HEK293T (cell line): ENCODE measurements at regions not wholly inside any gene's neighbourhood (a gene's known extent, or its start where the extent isn't known, plus 50 kb on each side); places are given as distances from the start of the nearest gene placed in this dataset.

Source experiments
- CTCF ChIA-PET: fragments of 350-600 bp; formaldehyde crosslinking; extraction: SDS; loops from one replicate; lab custom pipeline; 2021; ENCODE audit warnings: antibody characterized with exemption, inconsistent platforms; lab: Yijun Ruan, JAX
- POLR2A ChIA-PET: fragments of 350-600 bp; formaldehyde crosslinking; extraction: SDS; loops from one replicate; lab custom pipeline; 2020; ENCODE audit warnings: antibody characterized with exemption, inconsistent platforms; lab: Yijun Ruan, JAX
- DNase-seq: peaks from one replicate; pipeline ENCODE4 v3.0.0; 2012; ENCODE audit warnings: mixed read lengths; ENCODE audit errors: extremely low spot score
- ARNT ChIP-seq: fragments of 450-650 bp; IDR thresholded peaks from 2 replicates; pipeline ENCODE4 v1.6.1; 2017; ENCODE audit warnings: mild to moderate bottlenecking
- BHLHE40 ChIP-seq: fragments of 450-650 bp; IDR thresholded peaks from 2 replicates; pipeline ENCODE4 v1.6.1; 2016; ENCODE audit warnings: mild to moderate bottlenecking, moderate library complexity, borderline replicate concordance
- CTBP1 ChIP-seq: fragments of 450-650 bp; IDR thresholded peaks from 2 replicates; pipeline ENCODE4 v1.6.1; 2016; ENCODE audit warnings: borderline replicate concordance
- ELF4 ChIP-seq: fragments of 450-650 bp; IDR thresholded peaks from 2 replicates; pipeline ENCODE4 v1.6.1; 2017; ENCODE audit warnings: antibody characterized with exemption
- FOXA1 ChIP-seq: fragments of 450-650 bp; IDR thresholded peaks from 2 replicates; pipeline ENCODE4 v1.6.1; 2016; ENCODE audit warnings: mild to moderate bottlenecking
- FOXK2 ChIP-seq: fragments of 450-650 bp; IDR thresholded peaks from 2 replicates; pipeline ENCODE4 v1.6.1; 2016; ENCODE audit warnings: mild to moderate bottlenecking
- FOXM1 ChIP-seq: fragments of 450-650 bp; IDR thresholded peaks from 2 replicates; pipeline ENCODE4 v1.6.1; 2017; ENCODE audit warnings: mild to moderate bottlenecking, borderline replicate concordance
- HDGF ChIP-seq: fragments of 450-650 bp; IDR thresholded peaks from 2 replicates; pipeline ENCODE4 v1.6.1; 2017; ENCODE audit warnings: antibody characterized with exemption, borderline replicate concordance
- L3MBTL2 ChIP-seq: fragments of 450-650 bp; conservative IDR thresholded peaks from 2 replicates; pipeline ENCODE4 v1.6.1; 2016; ENCODE audit warnings: mild to moderate bottlenecking
- LEF1 ChIP-seq: fragments of 450-650 bp; IDR thresholded peaks from 2 replicates; pipeline ENCODE4 v1.6.1; 2017; ENCODE audit warnings: mild to moderate bottlenecking, borderline replicate concordance
- NFRKB ChIP-seq: fragments of 450-650 bp; IDR thresholded peaks from 2 replicates; pipeline ENCODE4 v1.6.1; 2016; ENCODE audit warnings: mild to moderate bottlenecking, moderate library complexity
- SP1 ChIP-seq: fragments of 450-650 bp; IDR thresholded peaks from 2 replicates; pipeline ENCODE4 v1.6.1; 2017
- SUZ12 ChIP-seq: fragments of 450-650 bp; IDR thresholded peaks from 2 replicates; pipeline ENCODE4 v1.6.1; 2016; ENCODE audit warnings: mild to moderate bottlenecking
- TARDBP ChIP-seq: fragments of 450-650 bp; IDR thresholded peaks from 2 replicates; pipeline ENCODE4 v1.6.1; 2016
- ZNF384 ChIP-seq: fragments of 450-650 bp; IDR thresholded peaks from 2 replicates; pipeline ENCODE4 v1.6.1; 2016
- TF ChIP-seq, protein P1 (sequence below): fragments of 450-650 bp; IDR thresholded peaks from 2 replicates; pipeline ENCODE4 v1.6.1; 2016

DNA sequence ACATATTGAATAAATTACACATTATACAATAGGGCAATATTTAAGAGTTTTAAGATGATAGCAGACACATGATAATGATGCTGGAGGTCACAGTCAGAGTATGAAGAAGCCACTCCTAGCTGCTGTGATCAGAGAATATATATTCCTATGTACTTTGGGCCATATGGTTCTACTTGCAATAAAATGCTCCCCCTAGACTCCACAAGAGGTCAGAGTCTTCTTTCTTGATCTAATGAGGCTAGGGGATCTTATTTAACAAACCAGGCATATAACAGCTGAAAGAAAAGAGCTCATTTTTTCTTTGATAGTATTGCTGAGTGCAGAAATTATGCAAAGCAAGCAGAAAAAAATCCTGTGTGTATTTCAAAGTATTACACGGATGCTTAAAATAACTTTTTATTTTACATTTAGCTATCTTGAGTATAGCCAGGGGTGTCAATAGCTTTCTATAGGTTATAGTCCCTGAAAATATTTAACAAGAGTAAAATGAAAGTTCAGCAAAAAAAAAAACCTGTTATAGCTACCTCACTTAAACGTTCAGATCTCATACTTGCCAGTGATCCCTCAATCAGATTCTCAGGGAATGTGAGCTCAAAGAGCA is 748.7 kb upstream of the CHAC2 start:
- ChIA-PET CTCF (no interaction called here), POLR2A (no interaction called here)
- DNase-seq, result no peak
- TF ChIP-seq BHLHE40 (no peak), TARDBP (no peak), FOXA1 (no peak), SP1 (no peak), ZNF384 (no peak), L3MBTL2 (no peak)

DNA sequence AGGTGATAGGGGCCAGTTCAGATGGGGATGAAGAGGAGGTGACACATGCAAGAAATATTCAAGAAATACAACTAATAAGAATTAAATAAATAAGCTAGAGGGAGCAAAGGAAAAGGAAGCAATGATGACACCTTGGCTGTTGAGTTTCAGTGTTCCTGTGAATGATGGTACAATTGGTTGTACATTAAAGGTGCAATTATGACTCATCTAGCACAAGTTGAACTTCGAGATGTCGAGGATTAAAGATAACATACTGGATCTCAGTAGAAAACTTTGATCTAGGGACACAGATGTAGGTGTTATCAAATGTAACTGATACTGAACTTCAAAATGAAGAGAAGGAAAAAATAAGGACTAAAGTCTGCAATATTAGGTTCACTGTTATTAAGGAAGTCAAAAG is 760.6 kb upstream of the CHAC2 start:
- POLR2A ChIA-PET, result no interaction called here
- DNase-seq, result no peak
- CTCF ChIA-PET, result no interaction called here
- TF ChIP-seq ZNF384 (no peak), ARNT (no peak), ELF4 (no peak)

DNA sequence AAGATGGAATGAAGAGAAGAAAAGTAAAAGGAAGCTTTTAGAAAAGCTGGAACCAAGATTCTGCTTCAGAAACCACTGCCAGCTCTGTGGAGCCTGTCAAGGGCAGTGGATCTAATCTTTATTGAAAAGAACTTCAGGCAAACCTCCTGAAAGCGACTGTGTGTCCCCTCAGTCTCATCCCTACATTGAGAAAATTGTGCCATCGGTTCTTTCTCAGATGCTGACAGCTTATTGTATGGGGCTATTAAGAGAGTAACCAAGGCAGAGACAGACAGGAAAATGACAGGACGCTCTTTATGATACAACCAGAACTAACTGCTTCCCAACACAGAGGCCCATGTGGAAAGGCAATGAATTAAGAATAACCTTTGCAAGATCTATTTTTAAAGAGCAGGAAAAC is 763.2 kb upstream of the CHAC2 start:
- DNase-seq, result no peak
- CTCF ChIA-PET, result no interaction called here
- POLR2A ChIA-PET, result no interaction called here
- TF ChIP-seq L3MBTL2 (no peak), FOXM1 (no peak), ZNF384 (no peak)

DNA sequence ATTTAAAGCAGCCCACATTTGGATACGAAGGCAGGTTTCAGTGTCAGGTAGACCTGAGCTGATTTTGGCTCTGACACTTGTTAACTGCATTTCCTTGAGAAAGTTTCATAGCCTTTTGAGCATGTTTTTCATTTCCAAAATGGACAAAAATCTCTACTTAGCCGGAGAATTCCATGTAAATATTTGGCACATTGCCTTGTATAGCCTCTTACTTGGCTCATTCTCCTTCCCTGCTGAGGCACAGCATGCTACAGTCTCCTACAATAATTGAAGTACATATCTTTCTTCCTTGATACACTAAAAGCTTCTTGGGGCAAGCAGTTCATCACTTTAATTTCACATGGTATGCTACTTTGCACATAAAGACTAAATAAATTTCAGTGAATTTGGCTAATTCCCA is 772.2 kb upstream of the CHAC2 start:
- no peak for DNase-seq
- POLR2A ChIA-PET, result no interaction called here
- TF ChIP-seq TARDBP (no peak), LEF1 (no peak), SP1 (no peak), SUZ12 (no peak), FOXM1 (no peak)
- CTCF ChIA-PET, result no interaction called here

DNA sequence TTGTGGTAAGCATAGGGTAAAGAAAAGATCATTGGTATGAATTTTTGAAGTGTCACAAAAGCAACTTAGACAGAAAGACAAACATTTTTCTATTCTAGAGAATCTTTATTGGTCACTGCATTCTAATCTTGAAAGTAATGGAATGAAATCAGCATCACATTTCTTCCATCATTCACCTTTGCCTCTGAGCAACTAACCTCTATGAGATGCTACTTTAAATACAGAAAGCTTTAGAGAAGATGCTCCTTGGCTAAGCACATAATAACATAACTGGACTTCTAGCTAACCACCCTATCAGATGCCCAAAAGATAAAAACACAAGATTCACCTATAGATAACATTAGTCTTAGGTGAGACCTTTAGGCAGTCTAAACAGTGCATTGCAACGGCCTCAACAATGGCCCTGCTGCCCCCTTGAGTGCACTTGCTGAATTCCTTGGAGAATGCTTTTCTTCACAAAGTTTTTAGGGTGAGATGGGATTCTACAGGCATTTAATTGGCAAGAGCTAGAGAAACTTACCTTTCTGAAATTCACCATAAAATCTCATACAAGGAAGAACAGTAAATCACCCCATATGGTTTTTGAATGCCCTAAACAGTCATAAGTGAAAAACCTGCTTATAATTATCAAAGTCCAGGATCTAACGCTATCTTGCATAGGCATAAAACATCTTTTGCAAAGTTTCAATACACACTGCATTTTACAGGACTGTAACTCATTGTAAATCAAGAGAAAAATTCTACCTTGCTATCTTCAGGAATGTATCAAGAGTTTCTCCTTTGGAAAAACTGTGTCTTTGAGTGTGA is 791.3 kb upstream of the CHAC2 start:
- DNase-seq, result peak; percentile 9
- CTCF ChIA-PET, result interaction anchor here (1.2 kb wide), 1 partner anchor 11 kb away, joined by 3 read pairs; no protein-coding TSS in a partner anchor
- POLR2A ChIA-PET, result no interaction called here
- TF ChIP-seq ZNF384 (no peak), FOXM1 (no peak), NFRKB (no peak), L3MBTL2 (no peak), BHLHE40 (no peak), SUZ12 (no peak), SP1 (no peak), ARNT (no peak), TARDBP (no peak), FOXA1 (no peak), ELF4 (no peak), HDGF (no peak), LEF1 (no peak), CTBP1 (no peak), FOXK2 (no peak)
- TF ChIP-seq, protein P1, sequence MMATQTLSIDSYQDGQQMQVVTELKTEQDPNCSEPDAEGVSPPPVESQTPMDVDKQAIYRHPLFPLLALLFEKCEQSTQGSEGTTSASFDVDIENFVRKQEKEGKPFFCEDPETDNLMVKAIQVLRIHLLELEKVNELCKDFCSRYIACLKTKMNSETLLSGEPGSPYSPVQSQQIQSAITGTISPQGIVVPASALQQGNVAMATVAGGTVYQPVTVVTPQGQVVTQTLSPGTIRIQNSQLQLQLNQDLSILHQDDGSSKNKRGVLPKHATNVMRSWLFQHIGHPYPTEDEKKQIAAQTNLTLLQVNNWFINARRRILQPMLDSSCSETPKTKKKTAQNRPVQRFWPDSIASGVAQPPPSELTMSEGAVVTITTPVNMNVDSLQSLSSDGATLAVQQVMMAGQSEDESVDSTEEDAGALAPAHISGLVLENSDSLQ, result no peak

DNA sequence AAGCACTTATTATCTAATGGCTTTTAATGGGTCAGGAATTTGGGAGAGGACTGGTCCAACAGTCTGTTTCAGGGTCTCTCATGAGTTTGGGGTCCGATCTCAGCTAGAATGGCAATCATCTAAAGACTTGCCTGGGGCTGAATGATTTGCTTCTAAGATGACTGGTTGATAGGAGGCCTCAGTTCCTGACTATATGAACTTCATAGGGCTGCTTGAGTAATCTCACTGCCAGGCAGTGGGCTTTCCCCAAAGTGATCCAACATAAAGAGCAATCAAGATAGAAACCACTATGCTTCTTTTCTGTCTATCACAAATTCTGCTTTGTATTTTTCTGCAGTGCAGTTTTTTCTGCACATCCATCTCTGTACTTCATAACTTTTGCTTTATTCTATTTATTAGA is 793.5 kb upstream of the CHAC2 start:
- CTCF ChIA-PET, result no interaction called here
- TF ChIP-seq NFRKB, result no peak
- TF ChIP-seq FOXK2, result no peak
- no peak for TF ChIP-seq SP1
- no peak for TF ChIP-seq L3MBTL2
- TF ChIP-seq BHLHE40, result no peak
- no peak for TF ChIP-seq FOXA1
- no peak for TF ChIP-seq ZNF384
- no peak for TF ChIP-seq TARDBP
- TF ChIP-seq, protein P1, result no peak
- no peak for TF ChIP-seq LEF1
- TF ChIP-seq HDGF, result no peak
- TF ChIP-seq ARNT, result no peak
- TF ChIP-seq CTBP1, result no peak
- no peak for TF ChIP-seq SUZ12
- no peak for TF ChIP-seq FOXM1
- no peak for TF ChIP-seq ELF4
- POLR2A ChIA-PET, result no interaction called here
- DNase-seq, result no peak

DNA sequence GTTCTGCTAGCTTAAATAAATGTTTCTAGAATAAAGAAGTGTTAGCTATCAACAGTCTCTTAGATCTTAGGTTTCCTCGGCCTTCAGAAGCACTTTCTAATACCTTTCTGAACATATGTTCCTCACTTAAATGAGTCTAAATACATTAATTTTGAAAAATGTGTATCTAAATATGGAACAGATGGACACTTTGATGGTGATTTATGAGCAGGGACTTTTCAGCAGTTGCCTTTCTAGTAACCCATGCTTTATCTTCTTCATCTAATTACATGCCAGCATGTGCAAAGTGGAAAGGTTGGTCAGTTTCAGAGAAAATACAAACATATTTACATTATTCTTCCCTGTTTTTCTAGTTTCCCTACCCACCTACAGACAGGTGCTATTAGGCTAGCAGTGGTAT is 797.0 kb upstream of the CHAC2 start:
- CTCF ChIA-PET, result interaction anchor here (0.5 kb wide), 1 partner anchor 581 kb away, joined by 5 read pairs; no protein-coding TSS in a partner anchor
- POLR2A ChIA-PET, result no interaction called here
- DNase-seq, result no peak
- TF ChIP-seq SP1, result no peak
